Natural killer cell treated with Interleukin-12 subunit alpha and Interleukin-12 subunit beta and Interleukin-15 and Interleukin-18, amount 100 ng/mL, for 72 hours (primary cell): ENCODE measurements at regions not wholly inside any gene's neighbourhood (a gene's known extent, or its start where the extent isn't known, plus 50 kb on each side); places are given as distances from the start of the nearest gene placed in this dataset.
"Not testable (repeated sequence)": the region's sequence is repeated elsewhere in the genome, so short reads cannot be mapped to it uniquely, and the experiment has no call there.

Experiments used
- ATAC-seq, 2 donors: fragments of 150-1000 bp; cut with Tn5 transposase in 1 of 2; sonication (Bioruptor Pico), chemical (Tn5 transposase) in 1 of 2; 2 replicates each; pipeline ENCODE4 v1.10.0; 2021
- DNase-seq: peaks from one replicate; pipeline ENCODE4 v3.0.0; 2022; ENCODE audit warnings: low spot score
- H3K27ac Mint-ChIP-seq, 2 donors: 1 replicate in 1 of 2; 2 replicates in 1 of 2; pipeline ENCODE4 v1.8.0; 2022; ENCODE audit warnings: mixed read lengths in 2 of 2, mild to moderate bottlenecking in 1 of 2, moderate library complexity in 1 of 2
- H3K27me3 Mint-ChIP-seq, 2 donors: 1 replicate in 1 of 2; 2 replicates in 1 of 2; pipeline ENCODE4 v1.8.0; 2022; ENCODE audit warnings: mixed read lengths in 2 of 2
- H3K36me3 Mint-ChIP-seq: one replicate; pipeline ENCODE4 v1.8.0; 2022; ENCODE audit warnings: mixed read lengths
- H3K4me1 Mint-ChIP-seq, 2 donors: 1 replicate in 1 of 2; 2 replicates in 1 of 2; pipeline ENCODE4 v1.8.0; 2022; ENCODE audit warnings: low read depth in 2 of 2, mixed read lengths in 2 of 2, mild to moderate bottlenecking in 1 of 2
- H3K4me3 Mint-ChIP-seq: one replicate; pipeline ENCODE4 v1.8.0; 2022; ENCODE audit warnings: mixed read lengths
- H3K9me3 Mint-ChIP-seq: 2 replicates; pipeline ENCODE4 v1.8.0; 2022; ENCODE audit warnings: mixed read lengths

DNA sequence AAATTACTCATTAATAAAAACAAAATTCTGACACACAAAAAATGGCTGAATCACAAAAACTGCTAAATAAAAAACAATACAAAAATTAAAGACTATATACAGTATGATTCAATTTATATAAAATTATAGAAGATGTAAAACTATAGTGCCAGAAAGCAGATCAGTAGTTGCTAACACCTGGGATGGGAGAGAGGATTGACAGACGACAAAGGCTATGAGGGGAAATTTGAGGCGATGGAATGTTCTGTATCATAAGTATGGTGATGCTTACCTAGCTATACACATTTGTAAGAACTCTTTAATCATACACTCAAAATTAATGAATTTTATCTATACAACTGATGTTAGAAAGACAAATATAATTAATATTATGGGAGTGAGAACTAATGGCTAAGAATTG is 247.9 kb upstream of the GJE1 start:
- Mint-ChIP-seq H3K27ac (no peak overlapping the region), H3K36me3 (peaks cover 27% of the 10 kb centered on the region), H3K4me1 (no peaks in the 10 kb centered on the region), H3K27me3 (no peaks in the 10 kb centered on the region), H3K9me3 (peaks cover 18% of the 10 kb centered on the region), H3K4me3 (no peak overlapping the region)
- ATAC-seq (no peak), DNase-seq (no peak)

DNA sequence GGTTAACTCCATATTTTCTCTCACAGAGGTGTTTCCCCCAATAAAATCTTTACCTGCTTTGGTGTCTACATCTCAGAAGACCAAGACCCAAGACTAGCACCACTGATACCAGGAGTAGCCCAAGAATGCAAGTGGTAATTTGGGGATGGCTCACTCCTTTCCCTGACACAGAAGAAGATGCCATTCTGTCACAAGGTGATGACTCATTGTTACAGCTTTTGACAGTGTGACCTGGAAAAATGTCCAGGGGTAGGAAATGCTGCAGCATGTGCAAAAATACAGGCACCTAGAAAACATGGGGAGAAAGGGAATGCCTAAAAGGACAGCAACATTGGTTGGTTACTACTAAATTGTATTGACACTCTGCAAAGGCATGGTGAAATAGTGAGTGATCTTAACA is 254.0 kb upstream of the GJE1 start:
- no peak overlapping the region for H3K27ac Mint-ChIP-seq
- no peaks in the 10 kb centered on the region for H3K27me3 Mint-ChIP-seq
- DNase-seq (no peak), ATAC-seq (no peak)
- H3K36me3 Mint-ChIP-seq = peaks cover 11% of the 10 kb centered on the region
- peaks cover 8% of the 10 kb centered on the region for H3K9me3 Mint-ChIP-seq
- H3K4me3 Mint-ChIP-seq = no peak overlapping the region
- peaks cover 5 to 7% of the 10 kb centered on the region in 2 donors for H3K4me1 Mint-ChIP-seq

DNA sequence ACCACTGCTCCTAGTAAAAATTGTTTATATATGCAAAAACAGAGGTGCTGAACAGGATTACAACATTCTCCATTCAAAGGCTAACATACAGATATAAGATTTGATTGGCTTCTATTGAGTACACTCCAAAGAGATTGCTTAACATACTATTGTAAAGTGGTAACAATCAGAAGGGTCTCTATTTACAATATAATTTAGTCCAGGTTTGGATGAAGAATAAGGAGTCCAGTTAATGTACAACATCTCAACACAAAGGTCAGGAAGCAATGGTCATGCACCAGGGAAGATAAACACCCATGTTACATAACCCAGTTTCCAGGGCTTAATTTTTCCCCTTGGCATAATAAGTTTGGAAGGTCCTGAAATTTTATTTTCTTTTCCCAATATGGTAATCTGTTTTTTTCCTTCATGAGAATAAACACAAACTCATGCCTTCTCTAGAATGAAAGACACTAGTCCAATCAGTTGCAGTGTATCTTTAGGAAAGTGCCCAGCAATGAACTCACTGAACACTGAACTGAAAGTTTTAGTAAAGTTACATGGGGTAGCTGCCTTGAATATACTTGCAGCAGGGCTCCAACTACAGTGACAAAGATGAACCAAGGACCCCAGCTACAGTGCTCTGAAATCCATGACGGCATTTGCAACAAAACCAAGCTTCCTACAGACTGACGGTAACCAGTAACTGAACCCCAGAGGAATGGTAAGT is 255.3 kb upstream of the GJE1 start:
- H3K36me3 Mint-ChIP-seq = peaks cover 14% of the 10 kb centered on the region
- H3K9me3 Mint-ChIP-seq = peaks cover 7% of the 10 kb centered on the region
- no peaks in the 10 kb centered on the region for H3K27me3 Mint-ChIP-seq
- H3K4me1 Mint-ChIP-seq = peaks cover 5 to 7% of the 10 kb centered on the region in 2 donors
- no peak for ATAC-seq
- DNase-seq = no peak
- no peak overlapping the region for H3K4me3 Mint-ChIP-seq
- no peak overlapping the region for H3K27ac Mint-ChIP-seq

DNA sequence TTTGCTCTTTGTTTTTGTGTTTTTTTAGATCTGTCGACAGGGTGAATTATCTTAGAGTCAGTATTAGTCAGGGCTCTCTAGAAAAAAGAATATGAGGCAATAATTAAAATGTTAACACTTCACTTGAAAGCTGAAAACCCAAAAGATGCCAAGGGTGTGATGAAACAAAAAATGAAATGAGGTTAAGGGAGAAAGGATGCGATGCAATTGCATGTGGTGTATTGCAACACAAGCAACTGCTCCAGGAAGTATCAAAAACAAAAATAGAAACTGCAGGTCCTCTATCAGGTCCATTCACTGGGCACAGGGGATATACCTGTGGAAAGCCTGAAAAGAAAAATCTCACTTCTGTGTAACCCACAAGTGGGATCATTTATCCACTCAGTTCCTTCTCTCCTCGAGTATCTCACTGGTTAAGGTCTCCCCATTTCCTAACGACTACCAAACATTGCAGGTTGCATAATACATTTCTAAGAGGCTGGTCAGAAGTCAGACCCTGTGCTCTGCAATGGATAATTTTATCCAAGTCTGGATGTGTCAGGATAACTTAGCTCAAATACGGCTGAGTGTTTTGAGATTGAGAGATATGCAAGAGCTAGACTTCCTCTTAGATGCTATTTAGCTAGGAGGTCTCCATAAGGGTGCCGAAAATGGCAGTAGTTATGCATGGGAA is 257.7 kb upstream of the GJE1 start:
- Mint-ChIP-seq H3K9me3 (peaks cover 6% of the 10 kb centered on the region), H3K27me3 (no peaks in the 10 kb centered on the region), H3K4me3 (peak overlapping the region; percentile 20), H3K4me1 (peaks cover 5 to 11% of the 10 kb centered on the region in 2 donors), H3K36me3 (peaks cover 13% of the 10 kb centered on the region), H3K27ac (peak overlapping the region; percentile 12 to 63)
- ATAC-seq (peak; percentile 72 to 79), DNase-seq (no peak)

DNA sequence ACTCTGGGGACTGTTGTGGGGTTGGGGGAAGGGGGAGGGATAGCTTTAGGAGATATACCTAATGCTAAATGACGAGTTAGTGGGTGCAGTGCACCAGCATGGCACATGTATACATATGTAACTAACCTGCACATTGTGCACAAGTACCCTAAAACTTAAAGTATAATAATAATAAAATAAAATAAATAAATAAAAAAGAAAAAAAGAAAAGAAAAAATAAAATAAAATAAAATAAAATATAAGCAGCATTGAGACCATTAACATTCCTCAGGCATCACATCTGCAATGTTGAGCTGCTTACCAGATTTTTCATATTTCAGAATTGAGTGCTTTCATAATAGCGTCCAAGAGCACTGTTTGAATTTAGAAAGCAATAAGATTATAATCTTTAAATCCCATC is 263.2 kb upstream of the GJE1 start:
- not testable (repeated sequence) for H3K27me3 Mint-ChIP-seq, H3K4me3 Mint-ChIP-seq, H3K9me3 Mint-ChIP-seq, H3K4me1 Mint-ChIP-seq, ATAC-seq, DNase-seq, H3K27ac Mint-ChIP-seq, H3K36me3 Mint-ChIP-seq

DNA sequence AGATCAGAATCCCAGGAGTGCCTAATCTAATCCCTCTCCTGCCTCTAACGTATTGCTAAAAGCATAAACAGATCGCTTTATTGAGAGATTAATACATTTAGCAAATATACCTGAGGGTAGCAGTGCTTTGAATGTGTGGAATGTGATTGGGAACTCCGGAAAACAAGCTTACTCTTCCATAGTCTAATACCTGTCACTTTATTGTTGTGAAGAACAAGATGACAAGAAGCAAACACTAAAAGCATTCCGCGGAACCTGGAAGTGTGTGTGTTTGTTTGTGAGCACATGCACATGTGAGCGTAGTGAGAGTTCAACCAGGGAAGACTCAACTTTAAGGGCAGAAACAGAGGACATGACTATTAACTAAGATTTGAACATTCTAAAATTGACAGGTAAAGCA is 265.0 kb upstream of the GJE1 start:
- Mint-ChIP-seq H3K4me3 (no peak overlapping the region), H3K9me3 (peaks cover 6% of the 10 kb centered on the region), H3K4me1 (peaks cover 0 to 4% of the 10 kb centered on the region in 2 donors), H3K36me3 (peaks cover 6% of the 10 kb centered on the region), H3K27me3 (no peaks in the 10 kb centered on the region), H3K27ac (no peak overlapping the region)
- ATAC-seq (no peak), DNase-seq (no peak)

DNA sequence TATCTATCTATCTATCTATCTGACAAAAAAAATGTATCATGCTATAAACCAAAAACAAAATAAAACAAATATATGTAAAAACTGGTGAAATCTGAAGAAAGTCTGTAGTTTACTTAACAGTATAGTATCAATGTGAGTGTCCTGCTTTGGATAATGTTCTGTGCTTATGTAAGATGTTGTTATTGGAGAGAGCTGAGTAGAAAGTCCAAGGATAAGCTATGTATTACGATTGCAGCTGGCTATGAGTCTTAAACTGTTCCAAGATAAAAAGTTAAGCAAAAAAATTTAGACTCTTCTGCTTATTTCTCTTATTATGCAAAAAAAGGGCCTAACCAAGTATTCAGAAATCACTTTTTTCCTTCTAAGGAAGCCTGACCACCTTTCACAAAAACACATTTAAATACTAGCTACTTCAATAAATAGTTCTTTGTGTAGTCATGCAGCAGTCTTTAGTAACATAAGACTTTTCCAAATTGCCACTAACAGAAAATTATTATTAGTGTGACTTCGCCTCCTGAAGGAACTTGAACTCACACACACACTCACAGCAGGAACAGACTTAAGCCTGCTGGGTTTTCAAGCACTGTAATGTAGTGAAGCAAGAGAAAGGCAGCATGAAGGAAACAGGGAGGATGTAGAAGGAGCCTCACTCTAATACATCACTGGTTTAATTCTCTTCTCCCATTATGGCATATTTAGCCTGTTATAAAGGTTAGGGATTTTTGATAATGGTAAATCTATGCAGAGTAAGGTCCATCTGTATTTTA is 265.8 kb upstream of the GJE1 start:
- DNase-seq (no peak), ATAC-seq (no peak)
- no peak overlapping the region for H3K27ac Mint-ChIP-seq
- peaks cover 0 to 4% of the 10 kb centered on the region in 2 donors for H3K4me1 Mint-ChIP-seq
- H3K36me3 Mint-ChIP-seq = no peaks in the 10 kb centered on the region
- no peak overlapping the region for H3K4me3 Mint-ChIP-seq
- no peaks in the 10 kb centered on the region for H3K27me3 Mint-ChIP-seq
- no peaks in the 10 kb centered on the region for H3K9me3 Mint-ChIP-seq

DNA sequence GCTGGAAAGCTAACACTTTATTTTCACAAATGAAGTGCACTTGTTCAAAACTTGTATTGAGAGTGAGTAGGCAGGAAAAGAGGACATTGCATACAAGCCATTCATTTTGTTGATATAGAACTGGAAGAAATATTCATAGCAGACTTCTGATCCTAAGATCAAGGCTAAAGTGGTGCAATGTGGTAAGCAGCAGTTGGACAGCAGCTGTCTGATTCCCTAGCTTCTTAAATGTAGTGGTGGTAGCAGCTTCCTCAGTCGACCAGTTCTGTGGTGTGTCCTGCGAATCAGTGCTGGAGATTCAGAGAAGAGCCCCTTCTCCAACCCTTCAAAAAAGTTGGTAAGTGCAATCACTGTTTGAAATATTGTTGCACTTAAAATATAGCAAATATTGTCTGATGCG is 281.7 kb upstream of the GJE1 start:
- no peak overlapping the region for H3K4me3 Mint-ChIP-seq
- H3K27ac Mint-ChIP-seq = no peak overlapping the region
- ATAC-seq = no peak
- H3K27me3 Mint-ChIP-seq = no peaks in the 10 kb centered on the region
- H3K4me1 Mint-ChIP-seq = peaks cover 19 to 30% of the 10 kb centered on the region in 2 donors
- no peak for DNase-seq
- peaks cover 12% of the 10 kb centered on the region for H3K9me3 Mint-ChIP-seq
- no peaks in the 10 kb centered on the region for H3K36me3 Mint-ChIP-seq

DNA sequence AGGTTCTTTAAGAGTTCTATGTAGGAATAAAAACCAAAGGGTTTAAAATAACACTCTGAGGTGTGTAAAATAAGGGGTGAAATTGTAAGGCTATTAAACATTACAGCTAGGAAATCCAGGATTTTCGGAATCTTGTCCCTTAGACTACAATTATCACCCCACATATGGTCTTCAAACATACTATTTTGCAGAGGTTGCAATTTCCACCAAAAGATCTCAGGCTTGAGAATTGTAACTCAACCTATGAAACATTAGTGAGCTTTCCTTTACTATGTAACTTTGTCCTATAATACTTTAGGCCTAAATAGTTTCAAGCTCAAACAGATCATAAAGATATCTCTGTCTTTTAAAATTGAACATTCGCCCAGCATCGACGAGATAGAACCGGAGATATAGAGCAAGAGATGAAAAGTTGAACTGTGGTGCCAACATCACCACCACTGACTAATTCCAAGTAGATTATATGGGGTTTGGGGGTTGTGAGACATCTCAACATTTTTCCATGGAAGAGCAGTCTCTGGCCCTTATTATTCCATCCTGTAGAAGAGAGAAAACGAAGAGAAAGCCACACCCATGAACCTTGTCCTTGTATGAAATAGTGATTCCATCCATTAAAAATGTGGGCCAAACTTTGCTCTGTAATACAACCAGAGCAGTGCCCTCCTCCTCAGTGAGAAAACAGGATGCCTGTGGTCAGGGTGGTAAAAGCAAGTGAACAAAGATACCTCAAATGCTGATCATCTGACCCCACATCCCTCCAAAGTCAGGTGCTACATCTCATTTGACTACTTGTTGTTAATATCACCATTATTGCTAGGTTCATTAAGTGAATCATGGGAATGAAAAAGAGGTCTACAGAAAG is 284.5 kb upstream of the GJE1 start:
- Mint-ChIP-seq H3K27me3 (no peaks in the 10 kb centered on the region), H3K27ac (peak overlapping the region; percentile 51 to 83), H3K4me1 (peaks cover 19 to 30% of the 10 kb centered on the region in 2 donors), H3K36me3 (no peaks in the 10 kb centered on the region), H3K4me3 (peak overlapping the region; percentile 25), H3K9me3 (no peaks in the 10 kb centered on the region)
- ATAC-seq (peak; percentile 73 to 85), DNase-seq (no peak)

DNA sequence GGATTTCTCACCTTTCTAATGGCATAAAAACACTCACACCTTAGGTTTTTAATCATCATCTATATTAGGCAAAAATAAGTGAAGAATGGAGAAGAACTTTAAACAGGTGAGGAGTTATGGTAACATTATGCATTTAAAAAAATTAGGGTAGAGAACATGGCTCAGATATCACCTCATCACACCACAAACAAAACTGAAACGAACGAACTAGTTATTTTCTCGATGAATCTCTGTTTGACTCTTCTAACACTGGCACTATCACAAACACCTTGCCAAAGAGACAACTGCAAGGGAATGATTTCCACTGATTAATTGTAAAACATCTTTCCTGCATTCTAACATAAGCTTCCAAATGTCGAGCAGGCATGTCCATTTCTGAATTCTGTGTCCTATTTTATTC is 286.1 kb upstream of the GJE1 start:
- ATAC-seq (no peak), DNase-seq (no peak)
- H3K36me3 Mint-ChIP-seq = no peaks in the 10 kb centered on the region
- H3K4me3 Mint-ChIP-seq = peak overlapping the region; percentile 43
- H3K27ac Mint-ChIP-seq = peak overlapping the region in 1 of 2 donors; percentile 18
- no peaks in the 10 kb centered on the region for H3K27me3 Mint-ChIP-seq
- peaks cover 19 to 30% of the 10 kb centered on the region in 2 donors for H3K4me1 Mint-ChIP-seq
- H3K9me3 Mint-ChIP-seq = no peaks in the 10 kb centered on the region

DNA sequence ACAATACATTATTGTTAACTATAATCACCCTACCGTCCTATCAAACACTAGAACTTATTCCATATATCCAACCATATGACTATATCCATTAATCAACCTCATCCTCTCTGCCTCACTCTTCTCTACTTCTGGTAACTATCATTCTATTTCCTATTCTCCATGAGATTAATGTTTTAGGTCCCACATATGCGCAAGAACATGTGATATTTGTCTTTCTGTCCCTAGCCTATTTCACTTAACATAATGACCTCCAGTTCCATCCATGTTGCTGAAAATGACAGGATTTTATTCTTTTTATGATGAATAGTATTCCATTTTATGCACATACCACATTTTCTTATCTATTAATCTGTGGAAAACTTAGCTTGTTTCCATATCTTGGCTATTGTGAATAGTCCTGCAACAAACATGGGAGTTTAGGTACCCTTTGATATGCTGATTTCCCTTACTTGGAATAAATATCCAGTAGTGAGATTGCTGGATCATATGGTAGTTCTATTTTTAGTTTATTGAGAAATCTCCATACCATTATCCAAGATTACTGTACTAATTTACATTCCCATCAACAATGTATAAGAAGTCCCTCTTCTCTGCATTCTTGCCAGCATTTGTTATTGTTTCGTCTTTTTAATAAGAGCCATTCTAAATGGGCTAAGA is 289.4 kb upstream of the GJE1 start:
- Mint-ChIP-seq H3K4me1 (peaks cover 15 to 19% of the 10 kb centered on the region in 2 donors), H3K9me3 (no peaks in the 10 kb centered on the region), H3K36me3 (no peaks in the 10 kb centered on the region), H3K4me3 (no peak overlapping the region), H3K27me3 (no peaks in the 10 kb centered on the region), H3K27ac (no peak overlapping the region)
- DNase-seq (no peak), ATAC-seq (no peak)

DNA sequence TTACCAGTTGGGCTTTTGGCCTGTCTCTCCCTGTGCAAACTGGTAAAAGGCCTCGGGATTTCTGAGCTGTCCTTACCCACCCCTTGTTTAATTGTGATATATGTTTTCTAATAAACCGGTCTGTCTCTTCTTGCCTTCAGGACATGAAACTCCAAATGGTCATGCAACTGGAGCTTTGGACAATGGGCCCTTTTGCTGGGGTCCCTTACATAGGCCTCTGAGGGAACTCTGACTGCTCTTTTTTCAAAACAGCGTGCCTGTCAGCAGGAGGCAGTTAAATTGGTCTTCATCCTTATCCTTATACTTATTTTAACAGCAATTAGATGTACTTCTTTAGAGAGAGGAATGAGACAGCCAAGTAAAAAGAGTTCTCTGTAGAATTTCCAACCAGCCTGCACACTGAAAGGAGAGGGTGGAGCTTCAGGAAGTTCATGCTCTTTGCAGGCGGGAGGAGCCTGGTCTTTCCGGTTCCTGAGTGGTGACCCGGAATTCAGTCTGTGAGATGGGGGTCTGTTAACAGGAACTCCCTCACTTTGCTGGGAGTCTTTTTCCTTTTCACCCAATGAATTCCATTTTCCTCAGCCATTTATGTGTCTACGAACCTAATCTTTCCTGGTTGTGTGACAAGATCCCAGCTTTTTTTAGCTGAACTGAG is 299.6 kb upstream of the GJE1 start:
- Mint-ChIP-seq H3K27ac (no peak overlapping the region), H3K4me3 (no peak overlapping the region), H3K27me3 (no peaks in the 10 kb centered on the region), H3K36me3 (no peaks in the 10 kb centered on the region), H3K4me1 (peaks cover 0 to under 1% of the 10 kb centered on the region in 2 donors), H3K9me3 (peaks cover 13% of the 10 kb centered on the region)
- DNase-seq (no peak), ATAC-seq (no peak)

DNA sequence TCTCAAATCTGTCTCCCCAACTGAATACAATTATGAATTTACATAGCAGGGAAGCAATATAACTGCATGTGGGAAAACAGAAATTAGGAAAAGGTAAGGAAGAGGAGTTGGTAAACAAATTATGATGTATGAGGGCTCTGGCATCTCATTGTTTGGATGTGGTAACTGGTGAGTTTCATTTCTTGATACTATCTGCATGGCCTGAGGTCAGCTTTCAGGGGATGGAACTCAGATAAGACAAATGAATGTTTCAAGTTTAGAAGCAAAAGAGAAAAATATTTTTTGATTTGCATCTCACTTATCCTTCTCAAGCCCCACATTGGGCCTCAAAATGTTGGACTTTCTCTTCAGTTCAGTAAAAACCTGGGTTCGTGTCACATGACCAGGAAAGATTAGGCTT is 302.2 kb upstream of the GJE1 start:
- Mint-ChIP-seq H3K27me3 (no peaks in the 10 kb centered on the region), H3K9me3 (peaks cover 9% of the 10 kb centered on the region), H3K4me3 (no peak overlapping the region), H3K36me3 (no peaks in the 10 kb centered on the region), H3K27ac (no peak overlapping the region), H3K4me1 (peaks cover 0 to 3% of the 10 kb centered on the region in 2 donors)
- DNase-seq (no peak), ATAC-seq (no peak)
